K562 (cell line): ENCODE measurements at regions not wholly inside any gene's neighbourhood (a gene's known extent, or its start where the extent isn't known, plus 50 kb on each side); places are given as distances from the start of the nearest gene placed in this dataset.

Experiments used
- MCM5 ChIP-seq: fragments of 450-650 bp; IDR thresholded peaks from 2 replicates; pipeline ENCODE4 v1.6.1; 2016; ENCODE audit warnings: low read depth
- PTTG1 ChIP-seq: fragments of 450-650 bp; IDR thresholded peaks from 2 replicates; pipeline ENCODE4 v1.6.1; 2016; ENCODE audit warnings: low read depth, mild to moderate bottlenecking, missing genetic modification characterization, missing compliant biosample characterization
- RBBP5 ChIP-seq: fragments of 200-600 bp; sonication (generic); IDR thresholded peaks from 2 replicates; pipeline ENCODE4 v1.6.1; 2012; ENCODE audit warnings: borderline replicate concordance, mild to moderate bottlenecking, low read length, control low read depth, inconsistent platforms; ENCODE audit not compliant: insufficient read depth, poor library complexity, severe bottlenecking
- SMARCA5 ChIP-seq: fragments of 450-650 bp; IDR thresholded peaks from 2 replicates; pipeline ENCODE4 v1.6.1; 2016
- SP2 ChIP-seq: IDR thresholded peaks from 2 replicates; pipeline ENCODE4 v1.6.1; 2011; ENCODE audit warnings: mild to moderate bottlenecking, low read depth, low read length, moderate library complexity; ENCODE audit not compliant: poor library complexity, severe bottlenecking; ENCODE audit errors: extremely low read depth
- TFAM ChIP-seq: fragments of 250-450 bp; sonication (Bioruptor Pico); conservative IDR thresholded peaks from 2 replicates; pipeline ENCODE4 v1.5.0; 2021; ENCODE audit warnings: mild to moderate bottlenecking, moderate library complexity
- ZKSCAN3 ChIP-seq: fragments of 250-450 bp; sonication (Bioruptor Pico); IDR thresholded peaks from 2 replicates; pipeline ENCODE4 v1.4.0; 2020
- ZNF134 ChIP-seq: fragments of 250-450 bp; sonication (Bioruptor Pico); conservative IDR thresholded peaks from 2 replicates; pipeline ENCODE4 v1.4.0; 2020
- ZNF24 ChIP-seq: fragments of 450-650 bp; IDR thresholded peaks from 2 replicates; pipeline ENCODE4 v1.6.1; 2016
- ZNF695 ChIP-seq: fragments of 450-650 bp; formaldehyde crosslinking; IDR thresholded peaks from 2 replicates; pipeline ENCODE4 v1.4.0; 2020; ENCODE audit warnings: mild to moderate bottlenecking, moderate library complexity
- TF ChIP-seq, protein P1 (sequence below): fragments of 450-650 bp; IDR thresholded peaks from 2 replicates; pipeline ENCODE4 v1.6.1; 2016; ENCODE audit warnings: low read depth
- TF ChIP-seq, protein P2 (sequence below): fragments of 250-450 bp; sonication (Bioruptor Pico); IDR thresholded peaks from 2 replicates; pipeline ENCODE4 v1.8.0; 2021; ENCODE audit warnings: moderate library complexity, mild to moderate bottlenecking, inconsistent platforms
- TF ChIP-seq, protein P3 (sequence below): fragments of 450-650 bp; IDR thresholded peaks from 2 replicates; pipeline ENCODE4 v1.6.1; 2018; ENCODE audit warnings: mild to moderate bottlenecking, low read depth; ENCODE audit not compliant: partially characterized antibody
- TF ChIP-seq, protein P4 (sequence below): fragments of 250-450 bp; sonication (Bioruptor Pico); IDR thresholded peaks from 2 replicates; pipeline ENCODE4 v1.5.0; 2020; ENCODE audit warnings: mild to moderate bottlenecking

DNA sequence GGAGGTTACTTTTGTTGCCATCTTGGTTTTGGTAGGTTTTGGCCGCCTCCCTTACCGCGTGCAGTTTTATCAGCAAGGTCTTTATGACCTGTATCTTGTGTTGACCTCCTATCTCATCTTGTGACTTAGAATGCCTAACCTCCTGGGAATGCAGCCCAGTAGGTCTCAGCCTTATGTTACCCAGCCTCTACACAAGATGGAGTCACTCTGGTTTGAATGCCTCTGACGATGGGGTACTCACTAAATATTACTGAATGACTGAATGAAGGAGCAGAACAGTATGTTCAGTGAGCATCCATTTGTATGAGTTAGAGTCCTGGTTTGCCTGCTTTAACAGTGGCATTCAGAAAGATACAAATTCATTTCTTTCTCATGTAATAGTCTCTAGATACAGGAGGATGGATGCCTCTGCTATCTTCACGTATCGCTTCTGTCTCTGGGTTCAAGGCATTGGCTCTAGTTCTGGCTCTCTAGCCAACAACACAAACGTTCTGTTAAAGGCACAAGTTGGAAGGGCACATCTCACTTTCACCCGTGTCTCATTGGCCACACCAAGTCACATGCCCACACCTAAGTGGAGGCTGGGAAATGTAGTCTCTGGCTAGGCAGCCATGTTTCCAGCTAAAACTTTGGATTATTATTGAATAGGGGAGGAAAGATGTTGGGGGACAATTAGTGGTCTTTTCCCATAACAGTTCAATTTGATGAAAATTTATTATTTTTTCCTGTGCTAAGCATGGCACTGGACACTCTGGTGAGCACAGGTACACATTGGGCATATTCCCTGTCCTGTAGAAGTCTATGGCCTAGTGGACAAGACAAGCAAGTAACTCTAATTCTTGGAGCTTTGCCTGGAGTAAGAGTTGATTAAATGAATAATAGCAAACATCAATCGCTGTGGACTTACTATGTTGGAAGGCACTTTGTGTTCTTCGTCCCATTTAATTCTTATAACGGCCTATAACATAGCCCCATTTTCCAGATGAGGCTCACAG, 75.2 kb upstream of the RPH3A start (continued):
- TF ChIP-seq, protein P1, sequence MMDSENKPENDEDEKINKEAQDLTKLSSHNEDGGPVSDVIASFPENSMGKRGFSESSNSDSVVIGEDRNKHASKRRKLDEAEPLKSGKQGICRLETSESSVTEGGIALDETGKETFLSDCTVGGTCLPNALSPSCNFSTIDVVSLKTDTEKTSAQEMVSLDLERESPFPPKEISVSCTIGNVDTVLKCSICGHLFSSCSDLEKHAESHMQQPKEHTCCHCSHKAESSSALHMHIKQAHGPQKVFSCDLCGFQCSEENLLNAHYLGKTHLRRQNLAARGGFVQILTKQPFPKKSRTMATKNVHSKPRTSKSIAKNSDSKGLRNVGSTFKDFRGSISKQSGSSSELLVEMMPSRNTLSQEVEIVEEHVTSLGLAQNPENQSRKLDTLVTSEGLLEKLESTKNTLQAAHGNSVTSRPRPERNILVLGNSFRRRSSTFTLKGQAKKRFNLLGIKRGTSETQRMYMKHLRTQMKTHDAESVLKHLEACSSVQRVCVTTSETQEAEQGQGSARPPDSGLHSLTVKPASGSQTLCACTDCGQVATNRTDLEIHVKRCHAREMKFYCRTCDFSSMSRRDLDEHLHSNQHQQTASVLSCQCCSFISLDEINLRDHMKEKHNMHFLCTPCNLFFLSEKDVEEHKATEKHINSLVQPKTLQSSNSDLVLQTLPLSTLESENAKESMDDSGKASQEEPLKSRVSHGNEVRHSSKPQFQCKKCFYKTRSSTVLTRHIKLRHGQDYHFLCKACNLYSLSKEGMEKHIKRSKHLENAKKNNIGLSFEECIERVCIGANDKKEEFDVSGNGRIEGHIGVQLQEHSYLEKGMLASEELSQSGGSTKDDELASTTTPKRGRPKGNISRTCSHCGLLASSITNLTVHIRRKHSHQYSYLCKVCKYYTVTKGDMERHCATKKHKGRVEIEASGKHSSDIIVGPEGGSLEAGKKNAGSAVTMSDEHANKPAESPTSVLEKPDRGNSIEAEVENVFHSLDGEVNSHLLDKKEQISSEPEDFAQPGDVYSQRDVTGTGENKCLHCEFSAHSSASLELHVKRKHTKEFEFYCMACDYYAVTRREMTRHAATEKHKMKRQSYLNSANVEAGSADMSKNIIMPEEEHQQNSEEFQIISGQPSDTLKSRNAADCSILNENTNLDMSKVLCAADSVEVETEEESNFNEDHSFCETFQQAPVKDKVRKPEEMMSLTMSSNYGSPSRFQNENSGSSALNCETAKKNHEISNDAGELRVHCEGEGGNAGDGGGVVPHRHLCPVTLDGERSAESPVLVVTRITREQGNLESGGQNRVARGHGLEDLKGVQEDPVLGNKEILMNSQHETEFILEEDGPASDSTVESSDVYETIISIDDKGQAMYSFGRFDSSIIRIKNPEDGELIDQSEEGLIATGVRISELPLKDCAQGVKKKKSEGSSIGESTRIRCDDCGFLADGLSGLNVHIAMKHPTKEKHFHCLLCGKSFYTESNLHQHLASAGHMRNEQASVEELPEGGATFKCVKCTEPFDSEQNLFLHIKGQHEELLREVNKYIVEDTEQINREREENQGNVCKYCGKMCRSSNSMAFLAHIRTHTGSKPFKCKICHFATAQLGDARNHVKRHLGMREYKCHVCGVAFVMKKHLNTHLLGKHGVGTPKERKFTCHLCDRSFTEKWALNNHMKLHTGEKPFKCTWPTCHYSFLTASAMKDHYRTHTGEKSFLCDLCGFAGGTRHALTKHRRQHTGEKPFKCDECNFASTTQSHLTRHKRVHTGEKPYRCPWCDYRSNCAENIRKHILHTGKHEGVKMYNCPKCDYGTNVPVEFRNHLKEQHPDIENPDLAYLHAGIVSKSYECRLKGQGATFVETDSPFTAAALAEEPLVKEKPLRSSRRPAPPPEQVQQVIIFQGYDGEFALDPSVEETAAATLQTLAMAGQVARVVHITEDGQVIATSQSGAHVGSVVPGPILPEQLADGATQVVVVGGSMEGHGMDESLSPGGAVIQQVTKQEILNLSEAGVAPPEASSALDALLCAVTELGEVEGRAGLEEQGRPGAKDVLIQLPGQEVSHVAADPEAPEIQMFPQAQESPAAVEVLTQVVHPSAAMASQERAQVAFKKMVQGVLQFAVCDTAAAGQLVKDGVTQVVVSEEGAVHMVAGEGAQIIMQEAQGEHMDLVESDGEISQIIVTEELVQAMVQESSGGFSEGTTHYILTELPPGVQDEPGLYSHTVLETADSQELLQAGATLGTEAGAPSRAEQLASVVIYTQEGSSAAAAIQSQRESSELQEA, result no peak
- TF ChIP-seq SMARCA5 (no peak), PTTG1 (tag) (peak; percentile 69; the same call in 1 of the 2 replicates), ZNF134 (CRISPR knock-in tag) (0 out of 2 replicates have a peak, but pooled peaks have one; percentile 32), ZNF695 (CRISPR knock-in tag) (no peak), MCM5 (no peak), ZKSCAN3 (CRISPR knock-in tag) (no peak), TFAM (CRISPR knock-in tag) (no peak), SP2 (no peak), ZNF24 (no peak), RBBP5 (no peak)
- TF ChIP-seq, protein P2, sequence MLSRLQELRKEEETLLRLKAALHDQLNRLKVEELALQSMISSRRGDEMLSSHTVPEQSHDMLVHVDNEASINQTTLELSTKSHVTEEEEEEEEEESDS, result no peak
- TF ChIP-seq, protein P3, sequence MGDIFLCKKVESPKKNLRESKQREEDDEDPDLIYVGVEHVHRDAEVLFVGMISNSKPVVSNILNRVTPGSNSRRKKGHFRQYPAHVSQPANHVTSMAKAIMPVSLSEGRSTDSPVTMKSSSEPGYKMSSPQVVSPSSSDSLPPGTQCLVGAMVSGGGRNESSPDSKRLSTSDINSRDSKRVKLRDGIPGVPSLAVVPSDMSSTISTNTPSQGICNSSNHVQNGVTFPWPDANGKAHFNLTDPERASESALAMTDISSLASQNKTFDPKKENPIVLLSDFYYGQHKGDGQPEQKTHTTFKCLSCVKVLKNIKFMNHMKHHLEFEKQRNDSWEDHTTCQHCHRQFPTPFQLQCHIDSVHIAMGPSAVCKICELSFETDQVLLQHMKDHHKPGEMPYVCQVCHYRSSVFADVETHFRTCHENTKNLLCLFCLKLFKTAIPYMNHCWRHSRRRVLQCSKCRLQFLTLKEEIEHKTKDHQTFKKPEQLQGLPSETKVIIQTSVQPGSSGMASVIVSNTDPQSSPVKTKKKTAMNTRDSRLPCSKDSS, result no peak
- TF ChIP-seq, protein P4, sequence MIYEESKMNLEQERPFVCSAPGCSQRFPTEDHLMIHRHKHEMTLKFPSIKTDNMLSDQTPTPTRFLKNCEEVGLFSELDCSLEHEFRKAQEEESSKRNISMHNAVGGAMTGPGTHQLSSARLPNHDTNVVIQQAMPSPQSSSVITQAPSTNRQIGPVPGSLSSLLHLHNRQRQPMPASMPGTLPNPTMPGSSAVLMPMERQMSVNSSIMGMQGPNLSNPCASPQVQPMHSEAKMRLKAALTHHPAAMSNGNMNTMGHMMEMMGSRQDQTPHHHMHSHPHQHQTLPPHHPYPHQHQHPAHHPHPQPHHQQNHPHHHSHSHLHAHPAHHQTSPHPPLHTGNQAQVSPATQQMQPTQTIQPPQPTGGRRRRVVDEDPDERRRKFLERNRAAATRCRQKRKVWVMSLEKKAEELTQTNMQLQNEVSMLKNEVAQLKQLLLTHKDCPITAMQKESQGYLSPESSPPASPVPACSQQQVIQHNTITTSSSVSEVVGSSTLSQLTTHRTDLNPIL (CRISPR knock-in tag), result no peak
